Neuronal stem cell (in vitro differentiated cells): ENCODE measurements at regions not wholly inside any gene's neighbourhood (a gene's known extent, or its start where the extent isn't known, plus 50 kb on each side); places are given as distances from the start of the nearest gene placed in this dataset.

Experiments
- DNase-seq: peaks from one replicate; pipeline ENCODE4 v3.0.0-alpha.2; 2013; ENCODE audit warnings: low spot score
- H2AFZ ChIP-seq: one replicate; pipeline ENCODE4 v1.6.1; 2013; ENCODE audit warnings: mild to moderate bottlenecking, low read length, inconsistent platforms
- H2AK5ac ChIP-seq: 2 replicates; pipeline ENCODE4 v1.6.1; 2013; ENCODE audit warnings: low read depth, mild to moderate bottlenecking, inconsistent platforms, low read length, moderate library complexity, mixed read lengths
- H2BK120ac ChIP-seq: 2 replicates; pipeline ENCODE4 v1.6.1; 2013; ENCODE audit warnings: low read depth, mild to moderate bottlenecking, inconsistent platforms, low read length, moderate library complexity, mixed read lengths
- H2BK12ac ChIP-seq: one replicate; pipeline ENCODE4 v1.6.1; 2013; ENCODE audit warnings: low read length, inconsistent platforms
- H2BK15ac ChIP-seq: 2 replicates; pipeline ENCODE4 v1.6.1; 2013; ENCODE audit warnings: mild to moderate bottlenecking, low read length, inconsistent platforms, mixed read lengths
- H2BK5ac ChIP-seq: one replicate; pipeline ENCODE4 v1.6.1; 2013; ENCODE audit warnings: inconsistent platforms, mild to moderate bottlenecking, low read length, moderate library complexity
- H3K14ac ChIP-seq: one replicate; pipeline ENCODE4 v1.6.1; 2013; ENCODE audit warnings: low read length, inconsistent platforms
- H3K18ac ChIP-seq: 2 replicates; pipeline ENCODE4 v1.6.1; 2013; ENCODE audit warnings: low read length, inconsistent platforms
- H3K23ac ChIP-seq: 2 replicates; pipeline ENCODE4 v1.6.1; 2013; ENCODE audit warnings: low read depth, mild to moderate bottlenecking, mixed read lengths, low read length, inconsistent platforms; ENCODE audit not compliant: poor library complexity
- H3K27ac ChIP-seq: replicated peaks from 3 replicates; pipeline ENCODE4 v1.5.1; 2013; ENCODE audit warnings: low read length, inconsistent platforms
- H3K27me3 ChIP-seq, 3 experiments: 2 replicates each; pipeline ENCODE4 v1.6.1; 2013; ENCODE audit warnings: low read length in 3 of 3, mild to moderate bottlenecking in 2 of 3, inconsistent platforms in 1 of 3, low read depth in 1 of 3, mixed read lengths in 1 of 3, moderate library complexity in 1 of 3; ENCODE audit not compliant: control insufficient read depth in 3 of 3, insufficient read depth in 3 of 3
- H3K36me3 ChIP-seq, 2 donors: replicated peaks in 1 of 2; 2 replicates each; pipeline ENCODE4 v1.6.1; 2013; ENCODE audit warnings: low read length in 2 of 2; ENCODE audit not compliant: control insufficient read depth in 2 of 2, insufficient read depth in 2 of 2
- H3K4ac ChIP-seq: 2 replicates; pipeline ENCODE4 v1.6.1; 2013; ENCODE audit warnings: inconsistent platforms, mild to moderate bottlenecking, low read length, moderate library complexity
- H3K4me1 ChIP-seq, 2 donors: 1 replicate in 1 of 2; 2 replicates in 1 of 2; pipeline ENCODE4 v1.6.1; 2013; ENCODE audit warnings: low read length in 2 of 2, low read depth in 1 of 2; ENCODE audit not compliant: control insufficient read depth in 2 of 2, insufficient read depth in 1 of 2
- H3K4me2 ChIP-seq: one replicate; pipeline ENCODE4 v1.6.1; 2013; ENCODE audit warnings: mild to moderate bottlenecking, low read length, inconsistent platforms; ENCODE audit not compliant: insufficient read depth, poor library complexity, severe bottlenecking
- H3K4me3 ChIP-seq, 2 donors: 2 replicates each; pipeline ENCODE4 v1.5.1; 2013; ENCODE audit warnings: low read length in 2 of 2, mild to moderate bottlenecking in 2 of 2, inconsistent platforms in 1 of 2, moderate library complexity in 1 of 2
- H3K79me1 ChIP-seq: one replicate; pipeline ENCODE4 v1.6.1; 2013; ENCODE audit warnings: low read depth, mild to moderate bottlenecking, inconsistent platforms, low read length, moderate library complexity
- H3K9ac ChIP-seq: one replicate; pipeline ENCODE4 v1.6.1; 2013; ENCODE audit warnings: mild to moderate bottlenecking, low read depth, low read length, inconsistent platforms; ENCODE audit not compliant: poor library complexity
- H3K9me3 ChIP-seq, 2 donors: replicated peaks in 1 of 2; 2 replicates each; pipeline versions ENCODE3 to v1.6.1; 2013; ENCODE audit warnings: low read length in 2 of 2, mild to moderate bottlenecking in 2 of 2, inconsistent platforms in 1 of 2, low read depth in 1 of 2, mixed read lengths in 1 of 2, moderate library complexity in 1 of 2; ENCODE audit not compliant: control insufficient read depth in 2 of 2, insufficient read depth in 1 of 2
- H4K8ac ChIP-seq: one replicate; pipeline ENCODE4 v1.6.1; 2013; ENCODE audit warnings: low read depth, mild to moderate bottlenecking, inconsistent platforms, low read length, moderate library complexity
- H4K91ac ChIP-seq: one replicate; pipeline ENCODE4 v1.6.1; 2013; ENCODE audit warnings: low read length, low read depth, mild to moderate bottlenecking, inconsistent platforms; ENCODE audit not compliant: poor library complexity
- WGBS, 2 donors: extraction: QIAGEN DNeasy Blood & Tissue Kit; methylation state at CpG; one replicate each; pipeline ENCODE4 v1.1.7; 2013; ENCODE audit warnings: missing lambda C conversion rate in 2 of 2, mixed read lengths in 1 of 2; ENCODE audit not compliant: insufficient read length in 2 of 2, insufficient replicate concordance in 1 of 2; ENCODE audit errors: extremely low coverage in 2 of 2; 5-methylcytosine and 5-hydroxymethylcytosine counted together

DNA sequence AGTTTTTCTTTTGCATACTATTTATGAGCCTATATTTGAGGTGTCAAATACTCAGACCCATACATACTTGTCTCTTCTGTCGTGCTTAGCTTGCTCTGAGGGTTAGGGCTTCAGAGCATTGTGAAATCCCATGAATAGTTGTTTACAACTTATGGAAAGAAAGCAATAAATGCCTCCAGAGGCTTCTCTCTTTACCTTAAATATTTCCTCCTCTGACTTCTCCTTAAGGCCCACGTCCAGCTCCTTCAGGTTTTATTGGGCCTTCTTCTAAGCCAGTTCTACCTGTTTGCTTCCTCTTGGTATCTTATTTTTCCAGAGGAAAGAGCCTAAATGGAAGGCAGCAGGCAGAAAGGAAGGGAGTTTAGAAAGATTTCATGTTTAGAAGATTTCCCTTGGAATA, 218.6 kb downstream of the SPTSSA start:
- no peak overlapping the region for H2BK120ac ChIP-seq
- no peak overlapping the region for H4K91ac ChIP-seq
- H3K4me3 ChIP-seq: no peak overlapping the region
- DNase-seq: no peak
- no peak overlapping the region for H2BK5ac ChIP-seq
- H3K23ac ChIP-seq: no peak overlapping the region
- no CpG with 5 or more reads among the region's 2 CpGs for WGBS, 2 donors
- H3K4me2 ChIP-seq: no peak overlapping the region
- no peak overlapping the region for H2BK12ac ChIP-seq
- no peak overlapping the region for H2AK5ac ChIP-seq
- H3K4me1 ChIP-seq: peaks cover 0 to 1% of the 10 kb centered on the region in 2 donors
- H2AFZ ChIP-seq: no peak overlapping the region
- no peaks in the 10 kb centered on the region for H3K79me1 ChIP-seq
- no peak overlapping the region for H3K27ac ChIP-seq
- H3K9ac ChIP-seq: no peak overlapping the region
- no peak overlapping the region for H3K14ac ChIP-seq
- no peak overlapping the region for H4K8ac ChIP-seq
- no peaks in the 10 kb centered on the region for H3K9me3 ChIP-seq
- no peak overlapping the region for H2BK15ac ChIP-seq
- H3K36me3 ChIP-seq: no peaks in the 10 kb centered on the region
- H3K27me3 ChIP-seq: no peaks in the 10 kb centered on the region
- H3K4ac ChIP-seq: no peak overlapping the region
- no peak overlapping the region for H3K18ac ChIP-seq

DNA sequence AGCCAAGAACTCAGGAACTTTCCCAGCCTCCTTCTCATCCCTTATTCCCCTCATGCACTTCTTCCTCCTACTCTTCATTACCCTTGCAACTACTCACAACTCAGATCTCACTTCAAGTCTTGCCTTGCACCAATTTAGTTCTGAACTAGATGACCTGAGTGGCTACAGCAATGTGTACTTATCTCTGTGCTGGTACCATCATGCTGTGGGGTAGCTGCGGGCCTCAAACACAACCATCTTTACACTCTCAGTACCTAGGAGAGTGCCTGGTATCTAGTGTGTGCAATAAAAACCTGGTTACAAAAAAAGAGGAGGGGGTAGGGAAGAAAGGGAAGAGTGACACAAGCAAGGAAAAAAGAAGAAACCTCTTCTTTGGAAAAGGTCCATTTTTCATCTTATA, 219.0 kb downstream of the SPTSSA start:
- Histone ChIP-seq H2BK120ac (no peak overlapping the region), H3K27me3 (no peaks in the 10 kb centered on the region), H3K14ac (no peak overlapping the region), H3K23ac (no peak overlapping the region), H3K79me1 (no peaks in the 10 kb centered on the region), H3K4ac (no peak overlapping the region), H3K4me3 (no peak overlapping the region), H2BK15ac (no peak overlapping the region), H2BK5ac (no peak overlapping the region), H3K27ac (no peak overlapping the region), H3K18ac (no peak overlapping the region), H2AFZ (no peak overlapping the region), H4K8ac (no peak overlapping the region), H3K9me3 (no peaks in the 10 kb centered on the region), H3K36me3 (no peaks in the 10 kb centered on the region), H3K4me2 (no peak overlapping the region), H2BK12ac (no peak overlapping the region), H3K9ac (no peak overlapping the region), H4K91ac (no peak overlapping the region), H3K4me1 (peaks cover 0 to 1% of the 10 kb centered on the region in 2 donors), H2AK5ac (no peak overlapping the region)
- DNase-seq: no peak
- WGBS, 2 donors: no CpG with 5 or more reads among the region's 1 CpG

DNA sequence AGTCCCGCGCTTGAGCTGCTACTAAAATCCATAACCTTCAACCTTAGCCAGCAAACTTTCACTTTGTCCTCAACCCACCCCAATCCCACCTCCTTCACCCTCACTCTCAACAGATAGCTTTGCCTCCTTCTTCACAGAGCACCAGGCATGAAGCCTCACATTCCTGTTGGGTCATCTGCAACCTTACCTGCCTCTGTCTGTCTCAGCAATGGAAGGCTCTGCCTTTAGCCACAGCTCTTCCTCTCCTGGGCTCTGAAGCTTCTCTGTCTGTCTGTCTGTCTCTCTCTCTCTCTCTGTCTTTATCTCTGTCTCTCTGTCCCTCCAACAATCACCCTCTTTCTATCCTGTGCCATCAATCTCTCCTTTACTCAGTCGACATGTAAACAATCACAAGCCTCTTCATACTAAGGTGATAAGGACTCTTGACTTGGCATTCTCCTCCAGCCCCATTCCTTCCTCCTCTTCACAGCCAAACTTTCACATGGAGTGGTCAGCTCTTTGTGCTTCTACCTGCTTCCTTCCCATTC, 220.8 kb downstream of the SPTSSA start:
- no peak overlapping the region for H2AFZ ChIP-seq
- H3K9me3 ChIP-seq: no peaks in the 10 kb centered on the region
- no peak overlapping the region for H3K4me3 ChIP-seq
- H3K14ac ChIP-seq: no peak overlapping the region
- H3K4ac ChIP-seq: no peak overlapping the region
- H3K36me3 ChIP-seq: no peaks in the 10 kb centered on the region
- H2BK15ac ChIP-seq: no peak overlapping the region
- peaks cover 0 to 1% of the 10 kb centered on the region in 2 donors for H3K4me1 ChIP-seq
- H3K4me2 ChIP-seq: no peak overlapping the region
- H3K79me1 ChIP-seq: no peaks in the 10 kb centered on the region
- H3K18ac ChIP-seq: no peak overlapping the region
- H3K23ac ChIP-seq: no peak overlapping the region
- H4K8ac ChIP-seq: no peak overlapping the region
- H3K27me3 ChIP-seq: no peaks in the 10 kb centered on the region
- no CpG with 5 or more reads among the region's 3 CpGs for WGBS, 2 donors
- no peak overlapping the region for H2BK12ac ChIP-seq
- H3K9ac ChIP-seq: no peak overlapping the region
- no peak overlapping the region for H2BK5ac ChIP-seq
- no peak overlapping the region for H4K91ac ChIP-seq
- no peak for DNase-seq
- H3K27ac ChIP-seq: no peak overlapping the region
- H2AK5ac ChIP-seq: no peak overlapping the region
- no peak overlapping the region for H2BK120ac ChIP-seq

DNA sequence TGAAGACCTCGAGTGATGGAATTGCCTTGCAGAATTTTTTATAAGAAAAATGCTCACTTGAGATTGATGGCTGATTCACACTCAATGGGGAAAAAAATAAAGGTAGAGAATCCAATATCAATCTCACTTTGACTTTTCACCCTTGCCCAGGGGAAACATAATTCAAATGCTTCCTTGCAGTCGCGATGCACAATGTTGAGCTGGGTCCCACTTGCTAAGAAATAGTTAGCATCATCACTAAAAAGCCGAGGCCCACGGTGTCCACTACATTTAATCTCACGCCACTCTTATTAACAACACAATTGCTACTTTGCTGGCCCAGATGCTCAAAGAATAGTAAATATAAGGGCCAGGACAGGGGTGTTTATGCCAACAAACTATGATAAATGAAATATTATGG, 223.4 kb downstream of the SPTSSA start:
- Histone ChIP-seq H3K4me2 (no peak overlapping the region), H3K4me3 (no peak overlapping the region), H2AFZ (no peak overlapping the region), H3K27me3 (no peaks in the 10 kb centered on the region), H2BK12ac (no peak overlapping the region), H3K14ac (no peak overlapping the region), H3K4ac (no peak overlapping the region), H3K27ac (no peak overlapping the region), H3K18ac (no peak overlapping the region), H3K9ac (no peak overlapping the region), H4K91ac (no peak overlapping the region), H3K36me3 (no peaks in the 10 kb centered on the region), H2BK120ac (no peak overlapping the region), H3K79me1 (no peaks in the 10 kb centered on the region), H3K4me1 (no peaks in the 10 kb centered on the region), H3K23ac (no peak overlapping the region), H4K8ac (no peak overlapping the region), H3K9me3 (no peaks in the 10 kb centered on the region), H2BK15ac (no peak overlapping the region), H2BK5ac (no peak overlapping the region), H2AK5ac (no peak overlapping the region)
- no peak for DNase-seq
- WGBS, 2 donors: no CpG with 5 or more reads among the region's 6 CpGs
